Gastrocnemius medialis (tissue), 4 donors: ENCODE measurements at regions not wholly inside any gene's neighbourhood (a gene's known extent, or its start where the extent isn't known, plus 50 kb on each side); places are given as distances from the start of the nearest gene placed in this dataset.

Source experiments
- ATAC-seq, 2 donors: fragments of 150-250 bp; one replicate each; pipeline ENCODE4 v1.9.1; 2016
- DNase-seq, 2 donors: peaks; one replicate each; pipeline ENCODE4 v3.0.0-alpha.2; 2019
- H3K27ac ChIP-seq, 4 donors: fragments of 200-600 bp; sonication (generic); 1 replicate in 1 of 4; 2 replicates in 3 of 4; pipeline ENCODE4 v1.5.1; 2016 to 2018; ENCODE audit warnings: mild to moderate bottlenecking in 2 of 4, moderate library complexity in 1 of 4
- H3K27me3 ChIP-seq, 3 donors: fragments of 200-600 bp; sonication (generic) in 2 of 3; 1 replicate in 1 of 3; 2 replicates in 2 of 3; pipeline versions ENCODE4 v1.5.1 to v1.6.0; 2016 to 2019; ENCODE audit warnings: mild to moderate bottlenecking in 1 of 3, moderate library complexity in 1 of 3
- H3K36me3 ChIP-seq, 2 donors: fragments of 200-600 bp; sonication (generic) in 1 of 2; one replicate each; pipeline ENCODE4 v1.5.1; 2017 to 2018
- H3K4me1 ChIP-seq, 2 donors: fragments of 200-600 bp; sonication (generic) in 1 of 2; one replicate each; pipeline ENCODE4 v1.5.1; 2016 to 2017; ENCODE audit warnings: mild to moderate bottlenecking in 2 of 2
- H3K4me3 ChIP-seq, 4 donors: fragments of 200-600 bp; sonication (generic) in 3 of 4; 1 replicate in 1 of 4; 2 replicates in 3 of 4; pipeline ENCODE4 v1.5.1; 2016 to 2019; ENCODE audit warnings: mild to moderate bottlenecking in 2 of 4
- H3K9me3 ChIP-seq, 3 donors: fragments of 200-600 bp; sonication (generic) in 2 of 3; 1 replicate in 1 of 3; 2 replicates in 2 of 3; pipeline ENCODE4 v1.5.1; 2016 to 2019
- CTCF ChIP-seq, 5 experiments: fragments of 450-650 bp in 3 of 5; fragments of 200-600 bp in 2 of 5; sonication (generic) in 2 of 5; IDR thresholded peaks in 4 of 5; conservative IDR thresholded peaks in 1 of 5; 1 replicate in 4 of 5; 2 replicates in 1 of 5; pipeline ENCODE4 v1.5.1; 2016 to 2019; ENCODE audit warnings: antibody characterized with exemption in 5 of 5, mild to moderate bottlenecking in 3 of 5, moderate library complexity in 3 of 5
- POLR2A ChIP-seq, 2 donors: fragments of 450-650 bp; IDR thresholded peaks; one replicate each; pipeline ENCODE4 v1.6.1; 2017; ENCODE audit warnings: antibody characterized with exemption in 2 of 2, mild to moderate bottlenecking in 2 of 2, moderate library complexity in 2 of 2
- in situ Hi-C, 4 donors: fragments of 200-750 bp; cut with MboI; loops; one replicate each; pipeline versions ENCODE4 v1.15.0 to v1.8.0; 2017; ENCODE audit warnings: low sequenced_read_pairs in 4 of 4
- intact Hi-C: fragments of 100-400 bp; cut with DNase I; formaldehyde crosslinking; loops from one replicate; pipeline ENCODE4 v1.15.1; 2023; ENCODE audit warnings: low total_unique reads

DNA sequence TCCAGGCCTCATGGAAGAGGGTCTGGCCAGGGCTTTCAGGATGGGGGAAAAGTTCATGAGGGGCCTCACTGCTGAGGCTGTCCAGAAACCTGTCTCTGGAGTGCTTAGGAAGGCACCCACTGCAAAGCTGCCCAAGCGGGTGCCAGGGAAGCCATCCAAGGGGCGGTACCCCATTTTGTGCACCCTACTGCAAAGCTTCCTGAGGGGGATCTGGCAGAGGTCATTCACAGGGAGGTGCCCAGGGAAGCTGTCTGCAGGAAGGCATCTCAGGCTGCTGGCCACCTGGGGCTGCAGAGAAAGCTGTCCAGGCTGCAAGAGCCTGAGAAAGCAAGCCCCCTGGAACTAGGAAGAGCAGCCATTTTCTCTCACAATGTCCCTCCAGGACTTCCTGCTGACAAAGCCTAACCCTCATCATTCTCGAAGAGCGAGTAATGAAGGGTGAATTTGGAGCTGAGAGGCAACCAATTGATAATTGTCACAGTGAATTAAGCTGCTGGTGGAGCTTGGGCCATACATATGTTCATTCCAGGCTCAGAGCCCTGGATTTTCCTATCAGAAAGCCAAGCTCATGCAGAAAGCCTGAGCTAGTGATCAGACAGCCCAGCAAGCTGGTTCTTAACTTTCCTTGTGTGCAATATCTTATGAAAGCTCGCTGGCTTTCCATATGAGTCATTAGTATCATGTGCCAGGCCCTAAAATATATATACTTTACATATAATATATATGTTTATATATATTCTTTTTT, 62.2 kb upstream of the SLC22A16 start:
- TF ChIP-seq CTCF (IDR thresholded peaks at IDR 0.05 in 4 of 5, conservative IDR thresholded peaks at IDR 0.05 in 1 of 5): no peak
- TF ChIP-seq POLR2A (IDR thresholded peaks at IDR 0.05): no peak
- in situ Hi-C loops (loop anchor here in 2 of 4 donors (25.0 kb wide), 2 partner anchors 399 to 674 kb away; no protein-coding TSS in a partner anchor), intact Hi-C loops (no loop called here)
- H3K4me3 ChIP-seq: no peak overlapping the region
- no peak for DNase-seq
- H3K27me3 ChIP-seq: no peaks in the 10 kb centered on the region
- H3K4me1 ChIP-seq: no peaks in the 10 kb centered on the region
- no peaks in the 10 kb centered on the region for H3K36me3 ChIP-seq
- no peaks in the 10 kb centered on the region for H3K9me3 ChIP-seq
- H3K27ac ChIP-seq: no peak overlapping the region
- no peak for ATAC-seq

DNA sequence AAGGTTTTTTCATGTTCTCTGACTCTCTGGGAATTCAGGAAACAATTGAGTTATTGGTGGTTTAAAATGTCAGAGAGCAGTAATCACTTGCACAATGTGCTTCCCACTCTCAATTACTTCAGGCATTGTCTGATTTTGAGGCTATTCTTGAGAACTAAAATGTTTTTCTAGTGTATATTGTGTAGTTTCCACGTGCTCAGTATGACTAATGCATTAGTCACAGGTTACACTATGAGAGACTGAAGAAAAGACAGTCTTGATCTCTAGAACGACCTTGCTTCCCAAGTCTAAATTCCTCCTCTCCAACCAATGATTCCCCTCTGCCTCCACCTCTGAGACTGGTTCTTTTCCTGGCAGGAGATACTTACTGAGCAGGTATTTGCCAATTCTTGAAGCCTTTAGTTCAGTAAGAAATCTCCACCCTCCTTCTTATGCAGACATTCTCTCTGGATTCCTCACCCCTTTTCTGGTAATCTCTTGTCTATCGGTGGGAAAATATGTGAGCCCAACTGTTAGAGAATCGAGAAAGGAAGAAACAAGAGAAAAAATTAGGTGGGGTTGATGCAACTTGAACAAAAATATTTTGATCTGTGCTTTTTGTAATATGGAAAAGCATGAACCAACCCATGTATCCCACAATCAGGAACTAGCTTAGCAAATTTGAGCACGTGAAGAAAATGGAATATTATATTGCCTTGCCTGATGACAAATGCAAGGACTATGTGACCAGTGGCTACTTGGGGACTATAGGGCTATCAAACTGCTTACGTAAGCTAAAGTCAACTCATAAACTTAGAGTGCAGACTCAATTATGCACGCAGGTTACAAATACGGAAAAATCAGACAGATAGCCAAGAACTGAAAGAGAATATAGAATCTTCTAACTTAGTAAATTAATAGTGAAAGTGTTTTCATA, 61.1 kb upstream of the SLC22A16 start:
- no peaks in the 10 kb centered on the region for H3K9me3 ChIP-seq
- ATAC-seq (peak in 1 of 2 donors; percentile 79), DNase-seq (no peak)
- in situ Hi-C loops (loop anchor here in 2 of 4 donors (25.0 kb wide), 2 partner anchors 400 to 675 kb away; no protein-coding TSS in a partner anchor), intact Hi-C loops (no loop called here)
- no peaks in the 10 kb centered on the region for H3K4me1 ChIP-seq
- H3K4me3 ChIP-seq: no peak overlapping the region
- no peak overlapping the region for H3K27ac ChIP-seq
- no peaks in the 10 kb centered on the region for H3K36me3 ChIP-seq
- TF ChIP-seq CTCF (IDR thresholded peaks at IDR 0.05 in 4 of 5, conservative IDR thresholded peaks at IDR 0.05 in 1 of 5) (no peak), POLR2A (IDR thresholded peaks at IDR 0.05) (no peak)
- H3K27me3 ChIP-seq: no peaks in the 10 kb centered on the region

GRCh38 chr6:110534731-110535492, 58.5 kb upstream of the SLC22A16 start:
- TF ChIP-seq POLR2A (IDR thresholded peaks at IDR 0.05): no peak
- no peak for TF ChIP-seq CTCF (IDR thresholded peaks at IDR 0.05 in 4 of 5, conservative IDR thresholded peaks at IDR 0.05 in 1 of 5)
- intact Hi-C loops: no loop called here
- no peaks in the 10 kb centered on the region for H3K9me3 ChIP-seq
- H3K4me3 ChIP-seq: no peak overlapping the region
- H3K27me3 ChIP-seq: no peaks in the 10 kb centered on the region
- H3K4me1 ChIP-seq: no peaks in the 10 kb centered on the region
- no peaks in the 10 kb centered on the region for H3K36me3 ChIP-seq
- in situ Hi-C loops: loop anchor here in 2 of 4 donors (5.0 to 25.0 kb wide), 3 partner anchors 402 to 677 kb away; no protein-coding TSS in a partner anchor
- H3K27ac ChIP-seq: no peak overlapping the region
- DNase-seq (no peak), ATAC-seq (no peak)

GRCh38 chr6:110532431-110532830, 56.0 kb upstream of the SLC22A16 start:
- no peaks in the 10 kb centered on the region for H3K9me3 ChIP-seq
- TF ChIP-seq CTCF (IDR thresholded peaks at IDR 0.05 in 4 of 5, conservative IDR thresholded peaks at IDR 0.05 in 1 of 5): no peak
- TF ChIP-seq POLR2A (IDR thresholded peaks at IDR 0.05): no peak
- in situ Hi-C loops: loop anchor here in 2 of 4 donors (5.0 to 25.0 kb wide), 3 partner anchors 405 to 680 kb away; no protein-coding TSS in a partner anchor
- H3K27me3 ChIP-seq: no peaks in the 10 kb centered on the region
- H3K4me3 ChIP-seq: no peak overlapping the region
- peaks cover 0 to 3% of the 10 kb centered on the region in 2 donors for H3K4me1 ChIP-seq
- no peaks in the 10 kb centered on the region for H3K36me3 ChIP-seq
- DNase-seq: no peak
- no peak for ATAC-seq
- no peak overlapping the region for H3K27ac ChIP-seq
- intact Hi-C loops: no loop called here
